NCI-H1930 (cell line): ENCODE measurements at regions not wholly inside any gene's neighbourhood (a gene's known extent, or its start where the extent isn't known, plus 50 kb on each side); places are given as distances from the start of the nearest gene placed in this dataset.
"Not testable (repeated sequence)": the region's sequence is repeated elsewhere in the genome, so short reads cannot be mapped to it uniquely, and the experiment has no call there.

ENCODE experiments used
- DNase-seq, 2 experiments: peaks; one replicate each; lab custom pipeline; 2025; lab: John Stamatoyannopoulos, UW

- DNase-seq = not testable (repeated sequence)
Measured at GRCh38 chr9:138213748-138214147, 336.2 kb downstream of the CACNA1B start.

- not testable (repeated sequence) for DNase-seq
Measured at GRCh38 chr9:138214548-138214947, 337.0 kb downstream of the CACNA1B start.

- DNase-seq = not testable (repeated sequence)
Measured at GRCh38 chr9:138215588-138215987, 338.0 kb downstream of the CACNA1B start.

DNA sequence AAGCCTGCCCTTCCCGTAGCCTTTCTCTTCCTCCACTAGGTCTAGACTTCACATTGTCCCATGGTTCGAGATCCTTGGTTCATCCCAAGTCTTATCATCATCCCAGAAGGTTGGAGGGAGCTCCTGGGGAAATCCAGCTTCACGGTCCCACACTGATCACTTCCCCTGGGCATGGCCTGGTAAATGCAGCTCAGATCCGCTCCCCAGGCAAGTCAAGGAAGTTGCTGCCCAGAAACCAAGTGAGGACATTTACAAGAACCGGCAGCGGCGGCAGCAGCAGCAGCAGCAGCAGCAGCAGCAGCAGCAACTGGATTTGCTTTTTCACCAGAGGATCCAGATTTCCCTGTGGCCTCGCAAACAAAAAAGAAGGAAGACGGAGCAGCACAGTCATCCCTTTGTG, 339.2 kb downstream of the CACNA1B start:
- DNase-seq = not testable (repeated sequence)

GRCh38 chr9:138217284-138217850, 339.8 kb downstream of the CACNA1B start:
- not testable (repeated sequence) for DNase-seq

DNA sequence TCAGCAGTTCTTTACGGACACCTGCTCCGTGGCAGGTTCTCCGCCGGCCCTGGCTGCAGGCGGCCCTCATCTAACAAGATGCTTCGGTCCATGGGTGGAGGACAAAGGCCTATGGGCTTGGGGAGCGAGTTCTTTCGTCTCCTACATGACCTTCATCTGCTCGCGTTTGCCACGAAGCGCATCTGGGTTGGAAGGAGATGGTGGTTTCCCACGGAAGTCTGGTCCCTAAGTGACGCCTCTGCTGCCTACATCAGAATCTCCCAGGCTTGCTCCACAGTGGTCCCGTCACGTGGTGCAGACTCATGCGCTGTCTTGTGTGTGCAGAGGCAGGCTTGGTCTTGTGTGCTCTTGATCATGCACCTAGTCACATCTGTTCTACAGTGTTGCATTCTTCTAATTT, 341.7 kb downstream of the CACNA1B start:
- DNase-seq = not testable (repeated sequence)

- not testable (repeated sequence) for DNase-seq
Measured at GRCh38 chr9:138221446-138222054, 344.0 kb downstream of the CACNA1B start.

DNA sequence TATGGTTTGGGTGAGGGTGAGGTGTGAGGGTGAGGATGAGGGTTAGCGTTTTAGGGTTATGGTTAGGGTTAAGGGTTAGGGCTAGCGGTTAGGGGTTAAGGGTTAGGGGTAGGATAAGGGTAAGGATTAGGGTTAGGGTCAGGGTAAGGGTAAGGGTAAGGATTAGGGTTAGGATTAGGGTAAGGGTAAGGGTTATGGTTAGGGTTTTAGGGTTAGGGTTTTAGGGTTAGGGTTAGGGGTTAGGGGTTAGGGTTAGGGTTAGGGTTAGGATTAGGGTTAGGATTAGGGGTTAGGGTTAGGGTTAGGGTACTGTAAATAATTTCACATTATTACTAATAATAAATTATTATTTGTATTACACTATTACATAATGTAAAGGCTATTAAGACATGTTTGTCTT, 359.5 kb downstream of the CACNA1B start:
- not testable (repeated sequence) for DNase-seq

- not testable (repeated sequence) for DNase-seq
Measured at GRCh38 chr9:138282903-138283302, 405.3 kb downstream of the CACNA1B start.
